Activated CD8-positive, alpha-beta T cell treated with anti-CD3 and anti-CD28 coated beads for 36 hours (primary cell): ENCODE measurements at regions not wholly inside any gene's neighbourhood (a gene's known extent, or its start where the extent isn't known, plus 50 kb on each side); places are given as distances from the start of the nearest gene placed in this dataset.

Source experiments
- ATAC-seq: fragments of 200-7000 bp; cut with Tn5 transposase; one replicate; pipeline ENCODE4 v1.10.0; 2021; ENCODE audit warnings: mild to moderate bottlenecking, moderate library complexity
- CTCF ChIA-PET: fragments of 350-600 bp; sonication (Branson Sonifier 250); formaldehyde crosslinking; loops from one replicate; lab custom pipeline; 2021; ENCODE audit warnings: antibody characterized with exemption; lab: Charles Lee
- POLR2A ChIA-PET: fragments of 350-600 bp; sonication (Branson Sonifier 250); formaldehyde crosslinking; loops from one replicate; lab custom pipeline; 2021; ENCODE audit warnings: antibody characterized with exemption; lab: Charles Lee
- DNase-seq: peaks from one replicate; pipeline ENCODE4 v3.0.0-alpha.2; 2020
- H3K27ac Mint-ChIP-seq: one replicate; pipeline ENCODE4 v1.8.0; 2021; ENCODE audit warnings: mild to moderate bottlenecking, mixed read lengths
- H3K27me3 Mint-ChIP-seq: one replicate; pipeline ENCODE4 v1.8.0; 2021; ENCODE audit warnings: mixed read lengths
- H3K36me3 Mint-ChIP-seq: one replicate; pipeline ENCODE4 v1.8.0; 2021; ENCODE audit warnings: low read depth, mixed read lengths
- H3K4me1 Mint-ChIP-seq: one replicate; pipeline ENCODE4 v1.8.0; 2021; ENCODE audit warnings: low read depth, mixed read lengths
- H3K4me3 Mint-ChIP-seq: one replicate; pipeline ENCODE4 v1.8.0; 2021; ENCODE audit warnings: mild to moderate bottlenecking, moderate library complexity, mixed read lengths
- H3K9me3 Mint-ChIP-seq: one replicate; pipeline ENCODE4 v1.8.0; 2021; ENCODE audit warnings: mixed read lengths
- intact Hi-C: fragments of 100-400 bp; cut with micrococcal nuclease; formaldehyde crosslinking; loops from one replicate; pipeline ENCODE4 v1.10.0; 2022
- TF ChIP-seq, protein P1 (sequence below): fragments of 200-600 bp; IDR thresholded peaks from one replicate; pipeline ENCODE4 v1.8.0; 2022; ENCODE audit warnings: antibody characterized with exemption, mild to moderate bottlenecking

- TF ChIP-seq, protein P1, sequence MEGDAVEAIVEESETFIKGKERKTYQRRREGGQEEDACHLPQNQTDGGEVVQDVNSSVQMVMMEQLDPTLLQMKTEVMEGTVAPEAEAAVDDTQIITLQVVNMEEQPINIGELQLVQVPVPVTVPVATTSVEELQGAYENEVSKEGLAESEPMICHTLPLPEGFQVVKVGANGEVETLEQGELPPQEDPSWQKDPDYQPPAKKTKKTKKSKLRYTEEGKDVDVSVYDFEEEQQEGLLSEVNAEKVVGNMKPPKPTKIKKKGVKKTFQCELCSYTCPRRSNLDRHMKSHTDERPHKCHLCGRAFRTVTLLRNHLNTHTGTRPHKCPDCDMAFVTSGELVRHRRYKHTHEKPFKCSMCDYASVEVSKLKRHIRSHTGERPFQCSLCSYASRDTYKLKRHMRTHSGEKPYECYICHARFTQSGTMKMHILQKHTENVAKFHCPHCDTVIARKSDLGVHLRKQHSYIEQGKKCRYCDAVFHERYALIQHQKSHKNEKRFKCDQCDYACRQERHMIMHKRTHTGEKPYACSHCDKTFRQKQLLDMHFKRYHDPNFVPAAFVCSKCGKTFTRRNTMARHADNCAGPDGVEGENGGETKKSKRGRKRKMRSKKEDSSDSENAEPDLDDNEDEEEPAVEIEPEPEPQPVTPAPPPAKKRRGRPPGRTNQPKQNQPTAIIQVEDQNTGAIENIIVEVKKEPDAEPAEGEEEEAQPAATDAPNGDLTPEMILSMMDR, result no peak
- Mint-ChIP-seq H3K27me3 (peaks cover 5% of the 10 kb centered on the region), H3K36me3 (no peaks in the 10 kb centered on the region), H3K9me3 (no peaks in the 10 kb centered on the region), H3K4me3 (no peak overlapping the region), H3K27ac (no peak overlapping the region), H3K4me1 (no peaks in the 10 kb centered on the region)
- no peak for DNase-seq
- POLR2A ChIA-PET, result no interaction called here
- CTCF ChIA-PET, result no interaction called here
- intact Hi-C loops, result no loop called here
- ATAC-seq, result no peak
Measured at GRCh38 chr14:103195828-103196615, 72.8 kb downstream of the TNFAIP2 start.

DNA sequence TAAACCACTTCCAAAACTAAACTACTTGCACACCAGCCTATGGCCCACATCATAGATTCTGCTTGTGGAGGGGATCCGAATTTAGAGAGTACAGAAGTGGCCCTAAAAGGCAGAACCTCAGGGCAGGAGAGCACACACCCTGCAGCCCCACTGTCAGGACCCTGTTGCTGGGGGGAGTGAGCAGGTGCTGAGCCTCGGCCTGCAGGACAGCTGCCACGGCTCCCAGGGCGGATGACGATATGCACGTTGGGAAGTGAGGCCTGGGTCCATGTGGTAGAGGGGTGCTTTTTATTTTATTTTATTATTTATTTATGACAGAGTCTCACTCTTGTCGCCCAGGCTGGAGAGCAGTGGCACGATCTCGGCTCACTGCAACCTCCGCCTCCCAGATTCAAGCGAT lies 73.5 kb downstream of the TNFAIP2 start:
- no peak overlapping the region for H3K4me3 Mint-ChIP-seq
- no peak overlapping the region for H3K27ac Mint-ChIP-seq
- intact Hi-C loops, result no loop called here
- H3K9me3 Mint-ChIP-seq, result no peaks in the 10 kb centered on the region
- ATAC-seq (no peak), DNase-seq (no peak)
- TF ChIP-seq, protein P1, result no peak
- ChIA-PET POLR2A (interaction anchor here (0.7 kb wide), 1 partner anchor 10 kb away, joined by 3 read pairs; no protein-coding TSS in a partner anchor), CTCF (no interaction called here)
- peaks cover 6% of the 10 kb centered on the region for H3K27me3 Mint-ChIP-seq
- H3K4me1 Mint-ChIP-seq, result no peaks in the 10 kb centered on the region
- no peaks in the 10 kb centered on the region for H3K36me3 Mint-ChIP-seq

DNA sequence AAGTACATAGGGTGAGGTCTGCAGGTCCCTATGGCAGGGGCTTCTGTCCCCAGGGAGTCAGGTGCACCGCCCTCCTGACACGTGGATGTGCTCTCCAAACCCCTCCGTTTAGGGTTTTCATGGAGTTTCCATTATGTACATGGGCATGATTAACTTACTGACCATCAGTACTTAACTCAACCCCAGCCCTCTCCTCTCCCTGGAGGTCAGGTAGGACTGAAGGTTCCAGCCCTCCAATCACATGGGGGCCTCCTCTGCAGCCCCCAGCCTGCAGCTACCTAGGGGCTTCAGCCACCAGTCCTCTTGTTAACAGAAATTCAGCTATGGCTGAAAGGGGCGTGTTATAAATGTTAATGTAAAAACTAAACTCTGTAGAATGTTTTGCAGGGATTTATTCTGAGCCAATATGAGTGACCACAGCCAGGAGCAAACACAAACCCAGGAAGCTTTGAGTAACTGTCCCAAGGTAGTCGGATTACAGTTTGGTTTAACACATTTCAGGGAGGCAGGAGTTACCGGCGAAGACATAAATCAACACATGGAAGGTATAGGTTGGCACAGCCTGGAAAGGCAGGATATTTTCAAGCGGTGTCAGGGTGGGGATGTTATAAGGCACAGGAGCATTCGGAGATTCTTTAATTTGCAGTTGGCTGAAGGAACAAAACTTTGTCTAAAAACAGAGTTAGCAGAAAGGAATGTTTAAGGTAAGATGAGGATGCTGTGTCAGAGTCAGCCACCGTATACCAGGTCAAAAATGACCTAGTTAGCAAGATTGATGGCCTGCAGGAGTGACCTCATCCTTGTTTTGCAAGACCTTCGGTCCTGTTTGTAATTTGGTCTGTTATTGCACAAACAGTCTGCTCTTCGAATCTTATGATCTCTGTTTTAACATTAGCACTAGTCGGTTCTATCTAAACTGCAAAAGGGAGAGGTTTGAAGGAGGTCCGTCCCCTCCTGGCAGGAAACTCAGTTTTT lies 75.2 kb downstream of the TNFAIP2 start:
- Mint-ChIP-seq H3K4me3 (no peak overlapping the region), H3K27me3 (peaks cover 9% of the 10 kb centered on the region), H3K36me3 (no peaks in the 10 kb centered on the region), H3K27ac (no peak overlapping the region), H3K9me3 (no peaks in the 10 kb centered on the region), H3K4me1 (no peaks in the 10 kb centered on the region)
- TF ChIP-seq, protein P1, result no peak
- CTCF ChIA-PET, result interaction anchor here (2.2 kb wide), 1 partner anchor 93 kb away, joined by 6 read pairs; no protein-coding TSS in a partner anchor
- DNase-seq, result no peak
- POLR2A ChIA-PET, result no interaction called here
- no peak for ATAC-seq
- intact Hi-C loops, result no loop called here

DNA sequence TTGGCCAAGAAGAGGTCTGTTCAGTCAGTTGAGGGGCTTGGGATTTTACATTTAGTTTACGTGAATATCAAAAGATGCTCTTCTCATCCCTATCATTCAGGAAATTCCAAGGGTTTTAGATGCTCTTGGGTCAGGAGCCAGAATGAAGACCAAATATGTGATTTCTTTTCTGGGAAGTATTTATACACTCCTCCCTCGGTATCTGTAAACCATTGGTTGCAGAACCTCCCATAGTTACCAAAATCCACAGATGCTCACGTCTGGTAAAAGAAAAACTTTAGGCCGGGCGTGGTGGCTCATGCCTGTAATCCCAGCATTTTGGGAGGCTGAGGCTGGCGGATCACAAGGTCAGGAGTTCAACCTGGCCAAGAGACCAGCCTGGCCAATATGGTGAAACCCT lies 75.9 kb downstream of the TNFAIP2 start:
- intact Hi-C loops, result no loop called here
- Mint-ChIP-seq H3K4me1 (no peaks in the 10 kb centered on the region), H3K27ac (no peak overlapping the region)

More for the DNA sequence above, 75.9 kb downstream of the TNFAIP2 start:
- CTCF ChIA-PET, result interaction anchor here (2.2 kb wide), 1 partner anchor 94 kb away, joined by 6 read pairs; no protein-coding TSS in a partner anchor
- H3K36me3 Mint-ChIP-seq, result peaks cover 1% of the 10 kb centered on the region
- peaks cover 5% of the 10 kb centered on the region for H3K9me3 Mint-ChIP-seq
- no peak for ATAC-seq
- peaks cover 12% of the 10 kb centered on the region for H3K27me3 Mint-ChIP-seq
- no peak for DNase-seq
- H3K4me3 Mint-ChIP-seq, result no peak overlapping the region
- TF ChIP-seq, protein P1, result no peak
- POLR2A ChIA-PET, result no interaction called here
